Transverse colon (tissue), 4 donors: ENCODE measurements at regions not wholly inside any gene's neighbourhood (a gene's known extent, or its start where the extent isn't known, plus 50 kb on each side); places are given as distances from the start of the nearest gene placed in this dataset.

Experiments used
- DNase-seq: peaks from one replicate; pipeline ENCODE4 v3.0.0-alpha.2; 2019
- H3K27ac ChIP-seq, 4 donors: fragments of 200-600 bp; sonication (generic); 2 replicates each; pipeline ENCODE4 v1.5.1; 2016 to 2018; ENCODE audit warnings: inconsistent platforms in 4 of 4
- H3K27me3 ChIP-seq: fragments of 200-600 bp; sonication (generic); 2 replicates; pipeline ENCODE4 v1.5.1; 2017; ENCODE audit warnings: inconsistent platforms
- H3K36me3 ChIP-seq, 4 donors: fragments of 200-600 bp; sonication (generic); 2 replicates each; pipeline ENCODE4 v1.5.1; 2017 to 2019; ENCODE audit warnings: inconsistent platforms in 4 of 4
- H3K4me1 ChIP-seq, 4 donors: fragments of 200-600 bp; sonication (generic); 2 replicates each; pipeline ENCODE4 v1.5.1; 2017 to 2020; ENCODE audit warnings: inconsistent platforms in 4 of 4
- H3K4me3 ChIP-seq, 4 donors: fragments of 200-600 bp; sonication (generic); 1 replicate in 1 of 4; 2 replicates in 3 of 4; pipeline versions ENCODE4 v1.5.1 to v1.6.1; 2017 to 2019; ENCODE audit warnings: inconsistent platforms in 4 of 4
- H3K9me3 ChIP-seq, 2 donors: fragments of 200-600 bp; sonication (generic); 2 replicates each; pipeline ENCODE4 v1.5.1; 2017 to 2019; ENCODE audit warnings: inconsistent platforms in 2 of 2
- EP300 ChIP-seq: sonication (generic); formaldehyde crosslinking; IDR thresholded peaks from one replicate; pipeline ENCODE4 v1.6.1; 2017; ENCODE audit warnings: antibody characterized with exemption, low read depth
- POLR2A ChIP-seq: fragments of 450-650 bp; IDR thresholded peaks from one replicate; pipeline ENCODE4 v1.6.1; 2016; ENCODE audit warnings: antibody characterized with exemption, mild to moderate bottlenecking, moderate library complexity
- POLR2AphosphoS5 ChIP-seq, 3 donors: sonication (generic); formaldehyde crosslinking; IDR thresholded peaks; one replicate each; pipeline ENCODE4 v1.6.1; 2016; ENCODE audit warnings: antibody characterized with exemption in 3 of 3
- WGBS, 2 donors: methylation state at CpG; one replicate each; pipeline ENCODE4 v1.1.5; 2018; ENCODE audit warnings: low coverage in 1 of 2; 5-methylcytosine and 5-hydroxymethylcytosine counted together
- in situ Hi-C, 4 donors: fragments of 200-750 bp; cut with MboI; loops; one replicate each; pipeline versions ENCODE4 v1.15.0 to v1.15.1; 2017; ENCODE audit warnings: low sequenced_read_pairs in 3 of 4, low pct_ligation_motif_present in 1 of 4, low pct_unique_long_range_greater_than_20kb in 1 of 4
- intact Hi-C: fragments of 100-400 bp; cut with DNase I; formaldehyde crosslinking; loops from one replicate; pipeline ENCODE4 v1.15.1; 2023; ENCODE audit warnings: low total_unique reads
- TF ChIP-seq, protein P1 (sequence below), 5 experiments: fragments of 200-600 bp in 3 of 5; fragments of 450-650 bp in 2 of 5; sonication (generic) in 3 of 5; IDR thresholded peaks; 1 replicate in 2 of 5; 2 replicates in 3 of 5; pipeline ENCODE4 v1.5.1; 2016 to 2017; ENCODE audit warnings: antibody characterized with exemption in 5 of 5, inconsistent platforms in 3 of 5, mild to moderate bottlenecking in 2 of 5, moderate library complexity in 1 of 5

DNA sequence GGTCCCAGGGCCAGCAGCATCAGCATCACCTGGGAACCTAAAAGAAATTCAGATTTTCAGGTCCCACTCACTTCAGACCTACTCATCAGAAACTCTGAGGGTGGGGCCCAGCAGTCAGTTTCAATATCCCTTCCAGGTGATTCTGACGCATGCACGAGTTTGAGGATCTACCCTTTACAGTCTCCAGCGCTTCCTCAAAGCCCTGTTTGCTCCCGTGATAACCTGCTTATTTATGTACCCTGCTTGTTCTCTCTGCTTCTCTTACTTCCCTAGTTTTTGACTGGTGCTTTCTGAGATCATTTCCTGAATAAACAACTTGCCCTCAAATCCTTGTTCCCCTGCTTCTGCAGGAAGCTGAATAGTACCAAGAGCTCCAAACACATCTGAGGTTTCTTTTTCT, 245.3 kb downstream of the ZNF621 start:
- Histone ChIP-seq H3K36me3 (no peaks in the 10 kb centered on the region), H3K27me3 (no peaks in the 10 kb centered on the region), H3K27ac (peak overlapping the region; percentile 1 to 56 (median 37)), H3K9me3 (no peaks in the 10 kb centered on the region), H3K4me3 (no peak overlapping the region), H3K4me1 (peaks cover 0 to 35% (median 11%) of the 10 kb centered on the region in 4 donors)
- TF ChIP-seq POLR2AphosphoS5 (IDR thresholded peaks at IDR 0.05), result no peak
- TF ChIP-seq, protein P1, sequence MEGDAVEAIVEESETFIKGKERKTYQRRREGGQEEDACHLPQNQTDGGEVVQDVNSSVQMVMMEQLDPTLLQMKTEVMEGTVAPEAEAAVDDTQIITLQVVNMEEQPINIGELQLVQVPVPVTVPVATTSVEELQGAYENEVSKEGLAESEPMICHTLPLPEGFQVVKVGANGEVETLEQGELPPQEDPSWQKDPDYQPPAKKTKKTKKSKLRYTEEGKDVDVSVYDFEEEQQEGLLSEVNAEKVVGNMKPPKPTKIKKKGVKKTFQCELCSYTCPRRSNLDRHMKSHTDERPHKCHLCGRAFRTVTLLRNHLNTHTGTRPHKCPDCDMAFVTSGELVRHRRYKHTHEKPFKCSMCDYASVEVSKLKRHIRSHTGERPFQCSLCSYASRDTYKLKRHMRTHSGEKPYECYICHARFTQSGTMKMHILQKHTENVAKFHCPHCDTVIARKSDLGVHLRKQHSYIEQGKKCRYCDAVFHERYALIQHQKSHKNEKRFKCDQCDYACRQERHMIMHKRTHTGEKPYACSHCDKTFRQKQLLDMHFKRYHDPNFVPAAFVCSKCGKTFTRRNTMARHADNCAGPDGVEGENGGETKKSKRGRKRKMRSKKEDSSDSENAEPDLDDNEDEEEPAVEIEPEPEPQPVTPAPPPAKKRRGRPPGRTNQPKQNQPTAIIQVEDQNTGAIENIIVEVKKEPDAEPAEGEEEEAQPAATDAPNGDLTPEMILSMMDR (IDR thresholded peaks at IDR 0.05), result no peak
- TF ChIP-seq POLR2A, result no peak
- TF ChIP-seq EP300, result no peak
- DNase-seq, result peak; percentile 40
- intact Hi-C loops (no loop called here), in situ Hi-C loops (no loop called here)
- 0 to 29% methylated on average over 1 to 4 of the region's 4 CpGs for WGBS, 2 donors

DNA sequence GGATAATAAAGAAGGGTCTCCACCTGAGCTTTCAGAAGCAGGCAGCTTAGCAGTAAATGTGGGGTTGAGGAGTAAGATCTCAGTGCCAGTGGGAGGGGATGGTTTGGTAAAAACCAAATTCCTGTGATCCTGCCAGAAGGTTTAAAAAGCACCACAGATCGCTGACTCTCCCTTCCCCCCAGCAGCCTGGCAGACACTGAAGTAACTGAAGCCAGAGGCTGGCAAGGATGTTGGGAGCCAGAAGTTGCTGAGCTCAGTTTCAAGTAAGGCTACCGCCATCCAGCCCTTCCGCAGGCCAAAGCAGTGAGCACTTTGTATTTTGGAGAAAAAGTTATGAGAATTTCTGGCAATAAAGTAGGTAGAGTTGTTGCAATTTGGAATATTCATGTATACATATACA, 246.4 kb downstream of the ZNF621 start:
- H3K9me3 ChIP-seq, result no peaks in the 10 kb centered on the region
- TF ChIP-seq EP300 (no peak), POLR2A (no peak), POLR2AphosphoS5 (IDR thresholded peaks at IDR 0.05) (no peak)
- TF ChIP-seq, protein P1 (IDR thresholded peaks at IDR 0.05), result no peak
- in situ Hi-C loops (no loop called here), intact Hi-C loops (no loop called here)
- no peak overlapping the region for H3K4me3 ChIP-seq
- H3K27me3 ChIP-seq, result no peaks in the 10 kb centered on the region
- DNase-seq, result no peak
- 91% methylated on average over 3 of the region's 3 CpGs; no CpG with 5 or more reads in 1 of the 2 donors for WGBS, 2 donors
- peaks cover 0 to 24% (median 3%) of the 10 kb centered on the region in 4 donors for H3K4me1 ChIP-seq
- H3K36me3 ChIP-seq, result no peaks in the 10 kb centered on the region
- H3K27ac ChIP-seq, result no peak overlapping the region

- H3K27ac ChIP-seq, result no peak overlapping the region
- intact Hi-C loops, result no loop called here
Measured at GRCh38 chr3:40779039-40779438, 254.3 kb downstream of the ZNF621 start.

DNA sequence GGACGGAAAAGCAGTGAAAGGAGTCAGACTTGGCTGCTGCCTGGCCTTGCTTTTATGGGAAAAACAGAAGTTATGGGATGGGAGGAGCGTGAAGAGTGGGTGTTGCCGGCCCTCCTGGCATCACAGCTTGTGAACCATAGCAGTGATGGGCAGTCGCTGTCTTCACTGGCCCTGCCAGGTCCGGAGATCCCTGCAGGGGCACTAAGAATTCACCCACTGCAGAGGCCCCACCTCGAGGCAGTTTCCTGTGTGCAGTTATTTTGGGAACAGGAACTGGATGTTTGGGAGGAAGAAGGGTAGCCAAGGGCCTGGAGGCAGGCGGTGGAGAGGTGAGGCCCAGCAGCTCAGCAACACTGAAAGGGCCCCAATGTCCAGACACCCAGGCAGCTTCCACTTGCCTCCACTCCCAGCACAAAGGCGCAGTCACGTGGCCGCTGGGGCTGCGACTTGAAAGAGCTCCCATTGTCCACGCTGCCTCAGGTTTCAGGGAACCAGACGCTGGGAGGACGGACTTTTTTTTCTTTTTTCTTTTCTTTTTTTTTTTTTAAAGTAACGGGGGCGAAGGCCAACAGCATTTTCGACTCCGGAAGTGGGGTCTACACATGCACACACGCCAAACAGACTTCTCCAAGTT, 255.6 kb downstream of the ZNF621 start:
- no peaks in the 10 kb centered on the region for H3K9me3 ChIP-seq
- DNase-seq, result peak; percentile 23
- TF ChIP-seq POLR2A, result no peak
- no peak for TF ChIP-seq EP300
- no peak for TF ChIP-seq POLR2AphosphoS5 (IDR thresholded peaks at IDR 0.05)
- TF ChIP-seq, protein P1 (IDR thresholded peaks at IDR 0.05), result no peak
- H3K36me3 ChIP-seq, result no peaks in the 10 kb centered on the region
- peaks cover 0 to 13% (median 2%) of the 10 kb centered on the region in 4 donors for H3K4me1 ChIP-seq
- in situ Hi-C loops, result no loop called here
- 54 to 69% methylated on average over 12 to 19 of the region's 19 CpGs for WGBS, 2 donors
- no peak overlapping the region for H3K4me3 ChIP-seq
- intact Hi-C loops, result no loop called here
- peak overlapping the region; percentile 59 to 78 (median 66) for H3K27ac ChIP-seq
- no peaks in the 10 kb centered on the region for H3K27me3 ChIP-seq

More at GRCh38 chr3:40779039-40779438, 254.3 kb downstream of the ZNF621 start:
- Histone ChIP-seq H3K4me1 (peaks cover 0 to 13% (median 2%) of the 10 kb centered on the region in 4 donors), H3K9me3 (no peaks in the 10 kb centered on the region), H3K36me3 (no peaks in the 10 kb centered on the region), H3K4me3 (no peak overlapping the region), H3K27me3 (no peaks in the 10 kb centered on the region)
- TF ChIP-seq POLR2A (no peak), POLR2AphosphoS5 (IDR thresholded peaks at IDR 0.05) (no peak), EP300 (no peak)
- TF ChIP-seq, protein P1 (IDR thresholded peaks at IDR 0.05), result no peak
- 82 to 93% methylated on average over 4 to 6 of the region's 6 CpGs for WGBS, 2 donors
- in situ Hi-C loops, result no loop called here
- no peak for DNase-seq
